ENCODE measurements at regions not wholly inside any gene's neighbourhood (a gene's known extent, or its start where the extent isn't known, plus 50 kb on each side); places are given as distances from the start of the nearest gene placed in this dataset.

DNA sequence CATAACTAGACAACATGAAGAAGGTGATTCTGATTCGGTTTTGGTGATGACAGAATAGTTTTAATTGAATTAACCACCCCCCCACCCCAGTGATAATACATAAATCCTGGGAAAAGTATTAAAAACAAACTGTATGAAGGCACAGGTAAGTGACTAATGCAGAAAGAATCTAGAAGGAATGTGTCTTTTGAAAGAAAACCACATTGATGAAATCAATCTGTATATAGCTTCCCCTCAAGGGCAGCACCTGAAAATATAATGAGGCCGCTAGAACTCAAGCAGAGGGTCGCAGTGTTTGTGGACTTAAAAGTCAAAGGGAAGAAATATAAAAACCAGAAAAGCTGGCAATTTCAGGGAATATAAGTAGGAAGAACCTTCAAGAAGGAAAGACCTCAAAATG, 580.5 kb upstream of the CHORDC1 start:
- no peak for DNase-seq

GRCh38 chr11:90798769-90799168, 575.9 kb upstream of the CHORDC1 start:
- no peak for DNase-seq

GRCh38 chr11:90795746-90796145, 572.9 kb upstream of the CHORDC1 start:
- no peak for DNase-seq

DNA sequence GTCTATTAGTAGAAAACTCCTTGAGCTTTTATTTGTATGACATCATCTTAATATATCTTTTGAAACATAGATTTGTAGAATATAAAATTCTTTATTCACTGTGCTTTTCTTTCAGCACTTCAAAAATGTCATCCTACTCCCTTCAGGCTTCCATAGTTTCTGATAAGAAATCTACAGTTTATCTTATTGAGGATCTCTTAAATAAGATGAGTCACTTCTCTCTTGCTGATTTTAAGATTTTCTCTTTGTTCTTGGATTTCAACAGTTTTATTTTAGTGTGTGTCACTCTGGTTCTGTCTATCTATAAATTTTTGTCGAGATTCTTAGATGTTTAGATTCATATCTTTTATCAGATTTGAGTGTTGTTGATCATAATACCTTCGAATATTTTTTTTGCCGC, 566.1 kb upstream of the CHORDC1 start:
- no peak for DNase-seq

GRCh38 chr11:90784241-90784814, 561.5 kb upstream of the CHORDC1 start:
- DNase-seq = no peak

GRCh38 chr11:90783111-90783510, 560.3 kb upstream of the CHORDC1 start:
- DNase-seq = no peak

DNA sequence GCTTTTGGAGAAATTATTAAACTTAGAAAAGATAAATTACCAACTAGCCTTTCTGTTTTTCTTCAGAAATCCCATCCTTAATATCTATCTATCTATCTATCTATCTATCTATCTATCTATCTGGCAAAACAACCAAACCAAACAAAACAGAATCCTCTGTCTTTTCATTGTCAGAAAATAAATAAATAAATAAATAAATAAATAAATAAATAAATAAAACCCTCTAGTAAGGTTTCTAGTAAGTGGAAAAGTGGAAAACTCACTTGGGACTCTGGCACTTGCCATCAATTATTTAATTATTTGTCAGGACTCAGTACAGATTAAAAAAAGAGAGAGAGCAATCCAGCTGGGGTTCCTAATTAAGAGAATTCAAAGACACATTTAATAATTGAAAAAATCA, 556.2 kb upstream of the CHORDC1 start:
- DNase-seq = no peak

GRCh38 chr11:90775567-90776165, 552.8 kb upstream of the CHORDC1 start:
- DNase-seq = no peak

GRCh38 chr11:90774727-90775566, 552.1 kb upstream of the CHORDC1 start:
- no peak for DNase-seq

GRCh38 chr11:90770007-90770406, 547.2 kb upstream of the CHORDC1 start:
- DNase-seq = no peak

- no peak for DNase-seq
Observed at GRCh38 chr11:90766121-90766520, 543.3 kb upstream of the CHORDC1 start.

GRCh38 chr11:90764691-90765090, 541.8 kb upstream of the CHORDC1 start:
- DNase-seq = no peak

- no peak for DNase-seq
Observed at GRCh38 chr11:90757849-90758494, 535.1 kb upstream of the CHORDC1 start.

DNA sequence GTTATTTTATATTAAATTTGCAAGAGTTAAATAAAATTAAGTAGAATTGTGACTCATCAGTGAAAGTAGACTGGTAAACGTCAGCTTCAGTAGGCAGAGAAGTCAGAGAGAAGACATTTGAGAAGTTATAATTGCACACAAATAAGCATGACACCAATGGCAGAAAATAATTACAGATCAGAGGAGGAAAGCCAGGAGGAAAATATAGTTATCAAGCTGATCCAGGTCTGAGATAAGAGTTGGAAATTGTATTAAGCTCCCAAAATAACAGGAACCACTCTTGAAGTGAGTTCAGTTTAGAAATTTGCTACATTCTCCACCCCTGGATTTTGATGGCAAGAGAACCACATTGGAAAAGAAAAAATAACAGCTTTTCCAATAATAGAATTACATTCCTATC, 533.8 kb upstream of the CHORDC1 start:
- DNase-seq = no peak

GRCh38 chr11:90753546-90753945, 530.7 kb upstream of the CHORDC1 start:
- DNase-seq = no peak

- DNase-seq = no peak
Observed at GRCh38 chr11:90747057-90747456, 524.2 kb upstream of the CHORDC1 start.

DNA sequence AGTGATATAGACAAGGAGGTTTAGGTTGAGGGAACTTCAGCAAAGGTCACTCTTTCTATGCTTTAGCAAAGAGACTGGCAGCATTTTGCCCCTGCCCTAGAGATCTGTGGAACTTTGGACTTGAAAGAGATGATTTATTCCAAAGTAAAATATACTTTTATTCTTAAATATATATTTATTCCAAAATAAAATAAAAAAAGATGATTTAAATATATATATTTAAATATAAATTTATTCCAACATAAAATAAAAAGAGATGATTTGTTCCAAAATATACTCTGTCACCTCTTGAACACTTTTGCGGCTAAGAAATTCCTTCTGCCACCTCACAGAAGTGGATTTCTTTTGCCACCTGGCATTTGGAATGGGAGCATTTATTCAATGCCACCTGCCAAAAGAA, 521.3 kb upstream of the CHORDC1 start:
- DNase-seq = no peak

- no peak for DNase-seq
Observed at GRCh38 chr11:90738799-90739198, 516.0 kb upstream of the CHORDC1 start.

- DNase-seq = no peak
Observed at GRCh38 chr11:90737444-90738050, 514.7 kb upstream of the CHORDC1 start.

- no peak for DNase-seq
Observed at GRCh38 chr11:90732486-90732885, 509.6 kb upstream of the CHORDC1 start.

DNA sequence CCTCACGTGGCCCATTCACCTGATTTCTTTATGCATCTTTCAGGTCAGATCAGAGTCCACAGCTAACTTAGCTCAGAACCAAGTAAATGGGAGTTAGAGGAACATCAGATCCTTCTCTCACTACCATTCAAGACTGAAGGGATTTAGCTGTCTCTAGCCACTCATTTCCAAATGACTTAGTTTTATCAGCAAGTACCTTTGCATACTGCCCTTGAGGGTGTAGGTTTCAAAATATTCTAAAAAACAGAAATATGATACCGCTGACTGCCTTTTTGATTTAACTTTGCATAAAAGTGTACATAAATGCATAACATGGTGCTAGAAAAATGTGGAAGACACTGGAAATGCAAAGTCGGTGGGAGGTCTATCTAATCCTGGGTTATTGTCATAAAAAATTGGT, 500.6 kb upstream of the CHORDC1 start:
- no peak for DNase-seq

- no peak for DNase-seq
Observed at GRCh38 chr11:90722552-90723190, 499.8 kb upstream of the CHORDC1 start.

DNA sequence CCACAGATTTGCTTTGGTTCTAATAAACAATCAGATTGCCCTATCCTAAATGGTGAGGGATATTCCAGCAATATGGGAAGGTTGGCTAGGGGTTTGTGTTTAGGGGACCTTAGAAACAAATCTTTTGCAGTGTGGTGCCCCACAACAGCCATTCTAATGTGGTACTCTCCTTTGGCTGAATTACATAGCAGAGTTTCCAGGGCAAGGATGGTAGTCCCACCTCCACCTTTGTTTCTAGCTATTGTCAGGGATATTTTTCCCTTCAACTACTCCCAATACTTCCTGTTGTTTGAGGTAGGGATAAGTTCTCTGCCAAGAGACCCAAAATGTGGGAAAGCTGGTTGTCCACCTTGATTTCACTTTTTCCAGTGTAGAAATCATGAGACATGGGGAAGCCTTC, 494.7 kb upstream of the CHORDC1 start:
- DNase-seq = no peak

All from NCI-H1694 (cell line).